ENCODE measurements at regions not wholly inside any gene's neighbourhood (a gene's known extent, or its start where the extent isn't known, plus 50 kb on each side); places are given as distances from the start of the nearest gene placed in this dataset.

DNA sequence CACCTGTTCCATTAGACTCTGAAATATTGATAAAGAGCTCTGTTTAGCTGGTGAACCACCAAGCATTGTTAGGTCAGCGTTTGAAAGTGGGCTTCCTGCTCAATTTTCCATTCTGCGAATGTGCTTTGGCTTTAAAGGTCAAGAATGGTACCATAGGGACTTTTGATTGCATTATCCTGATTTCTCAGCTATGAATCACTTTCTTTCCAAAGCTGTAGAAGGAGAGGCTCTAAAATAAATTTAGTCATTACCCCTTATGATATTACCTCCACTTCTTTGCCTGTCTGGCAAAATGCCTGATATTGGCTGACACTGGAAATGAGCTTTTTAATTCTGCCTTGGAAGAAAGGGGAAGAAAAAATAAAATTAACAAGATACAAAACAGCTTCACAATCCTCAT is 237.2 kb upstream of the CTNND2 start:
- TF ChIP-seq CTCF (IDR thresholded peaks at IDR 0.05) (no peak), POLR2A (IDR thresholded peaks at IDR 0.05) (no peak), EP300 (IDR thresholded peaks at IDR 0.05) (no peak)

Data from upper lobe of left lung (tissue), 4 donors.